ENCODE measurements at regions not wholly inside any gene's neighbourhood (a gene's known extent, or its start where the extent isn't known, plus 50 kb on each side); places are given as distances from the start of the nearest gene placed in this dataset.

- H3K4me3 ChIP-seq (ENCODE audit: low read depth, low read length), result no peak overlapping the region
- no peak for TF ChIP-seq CTCF (IDR thresholded peaks at IDR 0.05; ENCODE audit: control insufficient read depth, extremely low read depth, insufficient read depth)
- no peak for DNase-seq (ENCODE audit: low read depth)
Observed at GRCh38 chr2:122575076-122575475, 819.6 kb downstream of the TSN start.

- TF ChIP-seq CTCF (IDR thresholded peaks at IDR 0.05; ENCODE audit: control insufficient read depth, extremely low read depth, insufficient read depth), result no peak
- DNase-seq (ENCODE audit: low read depth), result no peak
- H3K4me3 ChIP-seq (ENCODE audit: low read depth, low read length), result no peak overlapping the region
Observed at GRCh38 chr2:122583159-122583917, 827.9 kb downstream of the TSN start.

GRCh38 chr2:122590524-122590923, 835.1 kb downstream of the TSN start:
- no peak for TF ChIP-seq CTCF (IDR thresholded peaks at IDR 0.05; ENCODE audit: control insufficient read depth, extremely low read depth, insufficient read depth)
- H3K4me3 ChIP-seq (ENCODE audit: low read depth, low read length), result no peak overlapping the region
- no peak for DNase-seq (ENCODE audit: low read depth)

- no peak for TF ChIP-seq CTCF (IDR thresholded peaks at IDR 0.05; ENCODE audit: control insufficient read depth, extremely low read depth, insufficient read depth)
- DNase-seq (ENCODE audit: low read depth), result no peak
- H3K4me3 ChIP-seq (ENCODE audit: low read depth, low read length), result no peak overlapping the region
Observed at GRCh38 chr2:122595065-122595464, 839.6 kb downstream of the TSN start.

GRCh38 chr2:122596598-122596997, 841.1 kb downstream of the TSN start:
- DNase-seq (ENCODE audit: low read depth), result no peak
- H3K4me3 ChIP-seq (ENCODE audit: low read depth, low read length), result no peak overlapping the region
- no peak for TF ChIP-seq CTCF (IDR thresholded peaks at IDR 0.05; ENCODE audit: control insufficient read depth, extremely low read depth, insufficient read depth)

GRCh38 chr2:122598784-122599183, 843.3 kb downstream of the TSN start:
- no peak for DNase-seq (ENCODE audit: low read depth)
- TF ChIP-seq CTCF (IDR thresholded peaks at IDR 0.05; ENCODE audit: control insufficient read depth, extremely low read depth, insufficient read depth), result no peak
- H3K4me3 ChIP-seq (ENCODE audit: low read depth, low read length), result no peak overlapping the region

All from LNCaP clone FGC (cell line).